Stomach (tissue), 4 donors: ENCODE measurements at regions not wholly inside any gene's neighbourhood (a gene's known extent, or its start where the extent isn't known, plus 50 kb on each side); places are given as distances from the start of the nearest gene placed in this dataset.

ENCODE experiments used
- EP300 ChIP-seq: sonication (generic); formaldehyde crosslinking; IDR thresholded peaks from one replicate; pipeline ENCODE4 v1.6.1; 2017; ENCODE audit warnings: antibody characterized with exemption
- TF ChIP-seq, protein P1 (sequence below), 7 experiments: fragments of 450-650 bp in 4 of 7; fragments of 200-600 bp in 3 of 7; sonication (generic) in 3 of 7; IDR thresholded peaks; one replicate each; pipeline ENCODE4 v1.5.1; 2016 to 2019; ENCODE audit warnings: antibody characterized with exemption in 7 of 7, control low read depth in 2 of 7, mild to moderate bottlenecking in 1 of 7

DNA sequence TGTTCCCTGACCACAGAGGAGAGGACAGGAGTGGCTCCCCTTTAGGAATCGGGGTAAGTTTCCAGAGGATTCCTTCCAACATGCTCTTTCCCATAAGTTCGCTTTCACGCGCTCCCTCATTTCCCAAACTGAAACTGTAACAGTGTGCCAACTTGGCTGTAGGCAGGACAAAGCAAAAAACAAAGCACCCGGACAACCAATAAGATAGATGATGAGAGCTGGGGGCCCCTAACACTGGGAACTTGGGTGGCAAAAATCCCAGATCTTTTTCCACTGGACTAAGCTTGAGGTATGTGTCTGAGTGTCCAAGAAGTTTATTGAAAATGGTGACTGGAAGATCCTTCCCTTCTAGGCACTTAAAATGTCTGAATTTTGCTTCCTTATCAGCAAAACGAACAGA is 258.7 kb upstream of the IL12B start:
- TF ChIP-seq, protein P1, sequence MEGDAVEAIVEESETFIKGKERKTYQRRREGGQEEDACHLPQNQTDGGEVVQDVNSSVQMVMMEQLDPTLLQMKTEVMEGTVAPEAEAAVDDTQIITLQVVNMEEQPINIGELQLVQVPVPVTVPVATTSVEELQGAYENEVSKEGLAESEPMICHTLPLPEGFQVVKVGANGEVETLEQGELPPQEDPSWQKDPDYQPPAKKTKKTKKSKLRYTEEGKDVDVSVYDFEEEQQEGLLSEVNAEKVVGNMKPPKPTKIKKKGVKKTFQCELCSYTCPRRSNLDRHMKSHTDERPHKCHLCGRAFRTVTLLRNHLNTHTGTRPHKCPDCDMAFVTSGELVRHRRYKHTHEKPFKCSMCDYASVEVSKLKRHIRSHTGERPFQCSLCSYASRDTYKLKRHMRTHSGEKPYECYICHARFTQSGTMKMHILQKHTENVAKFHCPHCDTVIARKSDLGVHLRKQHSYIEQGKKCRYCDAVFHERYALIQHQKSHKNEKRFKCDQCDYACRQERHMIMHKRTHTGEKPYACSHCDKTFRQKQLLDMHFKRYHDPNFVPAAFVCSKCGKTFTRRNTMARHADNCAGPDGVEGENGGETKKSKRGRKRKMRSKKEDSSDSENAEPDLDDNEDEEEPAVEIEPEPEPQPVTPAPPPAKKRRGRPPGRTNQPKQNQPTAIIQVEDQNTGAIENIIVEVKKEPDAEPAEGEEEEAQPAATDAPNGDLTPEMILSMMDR (IDR thresholded peaks at IDR 0.05) = no peak
- TF ChIP-seq EP300 = no peak
